NT2/D1 (cell line): ENCODE measurements at regions not wholly inside any gene's neighbourhood (a gene's known extent, or its start where the extent isn't known, plus 50 kb on each side); places are given as distances from the start of the nearest gene placed in this dataset.
"Not testable (repeated sequence)": the region's sequence is repeated elsewhere in the genome, so short reads cannot be mapped to it uniquely, and the experiment has no call there.

ENCODE experiments used
- DNase-seq: peaks from one replicate; pipeline ENCODE4 v3.0.0-alpha.2; 2011; ENCODE audit warnings: low read depth, low spot score
- H3K27me3 ChIP-seq: 2 replicates; pipeline ENCODE4 v1.6.0; 2011; ENCODE audit warnings: mild to moderate bottlenecking; ENCODE audit not compliant: insufficient read length, insufficient read depth
- H3K36me3 ChIP-seq: 2 replicates; pipeline ENCODE4 v1.6.1; 2011; ENCODE audit warnings: mild to moderate bottlenecking, low read length, mixed read lengths; ENCODE audit not compliant: insufficient read depth, insufficient read length
- H3K4me1 ChIP-seq: 2 replicates; pipeline ENCODE4 v1.5.1; 2011; ENCODE audit not compliant: insufficient read depth, insufficient read length
- H3K4me3 ChIP-seq: 2 replicates; pipeline ENCODE4 v1.5.1; 2011; ENCODE audit warnings: low read depth; ENCODE audit not compliant: insufficient read length
- H3K9ac ChIP-seq: 2 replicates; pipeline ENCODE4 v1.6.0; 2011; ENCODE audit warnings: low read depth; ENCODE audit not compliant: insufficient read length
- H3K9me3 ChIP-seq: 2 replicates; pipeline ENCODE4 v1.5.1; 2011; ENCODE audit warnings: mild to moderate bottlenecking, low read length; ENCODE audit not compliant: insufficient read depth
- SUZ12 ChIP-seq: IDR thresholded peaks from 2 replicates; pipeline ENCODE4 v1.6.1; 2011; ENCODE audit not compliant: insufficient read length, insufficient read depth; ENCODE audit errors: extremely low read depth
- YY1 ChIP-seq: IDR thresholded peaks from 2 replicates; pipeline ENCODE4 v1.6.1; 2011; ENCODE audit not compliant: insufficient read length, insufficient read depth
- ZNF274 ChIP-seq: IDR thresholded peaks from 2 replicates; pipeline ENCODE4 v1.6.1; 2011; ENCODE audit warnings: mild to moderate bottlenecking, low read depth, low read length

DNA sequence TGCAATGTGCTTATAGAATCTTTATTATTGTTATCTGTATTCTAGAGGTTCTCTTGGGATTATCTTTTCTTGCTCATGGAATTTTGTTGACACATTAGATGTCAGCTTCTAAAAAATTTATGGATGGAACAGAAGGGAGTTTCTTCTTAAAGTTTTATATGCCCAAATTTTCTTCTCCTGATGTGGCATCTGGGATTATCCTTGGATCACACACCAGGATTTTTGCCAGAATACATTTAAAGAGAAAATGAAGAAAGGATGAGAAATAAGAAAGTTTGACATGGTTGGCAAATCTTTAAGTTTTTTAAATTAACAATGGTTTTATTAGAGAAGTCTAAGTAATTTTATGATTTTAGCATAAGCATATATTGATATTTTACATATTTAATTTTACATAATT is 706.7 kb upstream of the TMEFF2 start:
- Histone ChIP-seq H3K9me3 (no peaks in the 10 kb centered on the region), H3K4me1 (no peaks in the 10 kb centered on the region), H3K27me3 (no peaks in the 10 kb centered on the region), H3K36me3 (no peaks in the 10 kb centered on the region), H3K4me3 (no peak overlapping the region), H3K9ac (no peak overlapping the region)
- TF ChIP-seq SUZ12 (no peak), ZNF274 (no peak), YY1 (no peak)
- no peak for DNase-seq

DNA sequence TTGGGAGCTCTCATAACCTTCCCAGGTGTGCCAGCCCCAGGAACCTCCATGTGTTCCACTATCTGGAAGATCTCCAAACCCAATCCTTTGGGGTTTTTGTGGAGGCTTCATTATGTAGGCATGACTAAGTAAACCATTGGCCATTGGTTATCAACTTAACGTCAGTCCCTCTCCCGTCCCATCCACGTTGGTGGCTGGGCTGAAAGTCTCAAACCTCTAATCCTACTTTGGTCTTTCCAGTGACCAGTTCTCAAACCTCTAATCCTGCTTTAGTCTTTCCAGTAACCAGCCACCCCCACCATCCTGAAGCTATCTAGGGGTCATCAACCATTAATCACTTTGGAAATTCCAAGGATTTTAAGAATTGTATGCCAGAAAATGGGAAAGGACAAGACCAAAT is 704.7 kb upstream of the TMEFF2 start:
- H3K36me3 ChIP-seq = no peaks in the 10 kb centered on the region
- no peak overlapping the region for H3K4me3 ChIP-seq
- DNase-seq = no peak
- no peaks in the 10 kb centered on the region for H3K9me3 ChIP-seq
- H3K4me1 ChIP-seq = no peaks in the 10 kb centered on the region
- H3K27me3 ChIP-seq = no peaks in the 10 kb centered on the region
- H3K9ac ChIP-seq = no peak overlapping the region
- TF ChIP-seq SUZ12 (no peak), YY1 (no peak), ZNF274 (no peak)

DNA sequence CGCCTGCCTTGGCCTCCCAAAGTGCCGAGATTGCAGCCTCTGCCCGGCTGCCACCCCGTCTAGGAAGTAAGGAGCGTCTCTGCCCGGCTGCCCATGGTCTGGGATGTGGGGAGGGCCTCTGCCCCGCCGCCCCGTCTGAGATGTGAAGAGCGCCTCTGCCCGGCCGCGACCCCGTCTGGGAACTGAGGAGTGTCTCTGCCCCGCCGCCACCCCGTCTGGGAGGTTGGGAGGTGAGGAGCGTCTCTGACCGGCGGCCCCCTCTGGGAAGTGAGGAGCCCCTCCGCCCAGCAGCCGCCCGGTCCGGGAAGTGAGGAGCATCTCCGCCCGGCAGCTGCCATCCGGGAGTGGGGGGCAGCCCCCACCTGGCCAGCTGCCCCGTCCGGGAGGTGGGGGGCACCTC is 699.2 kb upstream of the TMEFF2 start:
- not testable (repeated sequence) for DNase-seq, H3K9ac ChIP-seq, H3K4me3 ChIP-seq, H3K36me3 ChIP-seq, H3K9me3 ChIP-seq, H3K27me3 ChIP-seq, H3K4me1 ChIP-seq

DNA sequence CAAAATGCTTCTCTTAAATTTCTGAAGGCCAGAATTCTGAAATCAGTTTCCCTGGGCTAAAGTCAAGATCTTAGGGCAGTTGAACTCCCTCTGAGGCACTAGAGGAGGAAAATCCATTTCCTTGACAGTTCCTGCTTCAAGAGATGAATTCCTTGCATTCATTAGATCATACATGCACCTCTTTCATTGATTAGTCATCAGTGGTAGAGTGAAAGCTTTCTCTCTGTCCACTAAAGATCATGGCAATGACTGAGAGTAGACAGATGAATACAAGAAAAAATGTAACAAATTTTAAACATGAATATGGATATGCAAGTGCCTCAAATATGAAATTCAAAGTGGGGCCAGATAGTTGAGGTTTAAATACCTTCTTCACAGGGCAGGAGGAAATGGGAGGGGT is 693.4 kb upstream of the TMEFF2 start:
- H3K4me1 ChIP-seq = no peaks in the 10 kb centered on the region
- H3K27me3 ChIP-seq = no peaks in the 10 kb centered on the region
- no peaks in the 10 kb centered on the region for H3K9me3 ChIP-seq
- DNase-seq = no peak
- no peaks in the 10 kb centered on the region for H3K36me3 ChIP-seq
- H3K9ac ChIP-seq = no peak overlapping the region
- TF ChIP-seq ZNF274 = no peak
- no peak for TF ChIP-seq YY1
- no peak for TF ChIP-seq SUZ12
- no peak overlapping the region for H3K4me3 ChIP-seq

DNA sequence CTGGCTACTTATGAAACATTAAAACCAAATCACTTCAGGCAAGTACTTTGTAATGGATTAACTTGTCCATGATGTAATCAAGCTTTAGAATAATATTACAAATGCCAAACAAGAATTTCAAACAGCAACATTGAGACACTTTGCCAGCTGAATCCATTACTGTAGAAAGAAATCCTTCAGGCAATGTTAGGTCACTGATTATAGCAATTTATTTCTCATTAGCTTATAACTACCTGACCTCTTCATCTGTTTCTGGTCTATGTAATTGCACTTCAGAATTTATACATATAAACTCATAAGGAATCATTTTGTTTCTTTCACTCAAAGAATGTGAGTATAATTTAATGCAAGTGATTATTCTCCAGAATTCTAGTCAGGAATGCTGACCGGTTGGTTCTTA is 692.6 kb upstream of the TMEFF2 start:
- no peak for TF ChIP-seq SUZ12
- no peak for TF ChIP-seq ZNF274
- TF ChIP-seq YY1 = no peak
- H3K4me1 ChIP-seq = no peaks in the 10 kb centered on the region

DNA sequence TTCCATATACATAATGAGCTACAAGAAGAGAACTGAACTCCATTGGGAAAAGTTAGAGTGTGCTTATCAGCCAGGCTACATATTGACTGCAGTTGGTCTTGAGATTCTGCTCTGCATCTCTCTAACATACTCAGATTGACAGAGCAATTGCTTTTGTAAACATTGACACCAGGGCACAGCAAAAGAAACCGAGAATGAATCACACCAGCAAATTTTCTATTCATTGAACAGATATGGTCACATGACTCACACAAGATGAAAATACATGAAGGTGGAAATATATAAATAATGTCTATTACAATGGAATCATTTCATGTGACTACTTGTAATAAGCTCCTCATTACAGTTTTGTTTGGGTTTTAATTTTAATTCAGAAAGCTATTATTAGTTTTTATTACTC is 691.9 kb upstream of the TMEFF2 start:
- no peaks in the 10 kb centered on the region for H3K36me3 ChIP-seq
- H3K27me3 ChIP-seq = no peaks in the 10 kb centered on the region
- TF ChIP-seq SUZ12 = no peak
- TF ChIP-seq ZNF274 = no peak
- TF ChIP-seq YY1 = no peak
- DNase-seq = no peak
- no peak overlapping the region for H3K4me3 ChIP-seq
- H3K9me3 ChIP-seq = no peaks in the 10 kb centered on the region
- H3K9ac ChIP-seq = no peak overlapping the region
- H3K4me1 ChIP-seq = no peaks in the 10 kb centered on the region

More for the DNA sequence above, 692.6 kb upstream of the TMEFF2 start:
- Histone ChIP-seq H3K27me3 (no peaks in the 10 kb centered on the region), H3K9ac (no peak overlapping the region), H3K4me3 (no peak overlapping the region), H3K9me3 (no peaks in the 10 kb centered on the region), H3K36me3 (no peaks in the 10 kb centered on the region)
- no peak for DNase-seq

DNA sequence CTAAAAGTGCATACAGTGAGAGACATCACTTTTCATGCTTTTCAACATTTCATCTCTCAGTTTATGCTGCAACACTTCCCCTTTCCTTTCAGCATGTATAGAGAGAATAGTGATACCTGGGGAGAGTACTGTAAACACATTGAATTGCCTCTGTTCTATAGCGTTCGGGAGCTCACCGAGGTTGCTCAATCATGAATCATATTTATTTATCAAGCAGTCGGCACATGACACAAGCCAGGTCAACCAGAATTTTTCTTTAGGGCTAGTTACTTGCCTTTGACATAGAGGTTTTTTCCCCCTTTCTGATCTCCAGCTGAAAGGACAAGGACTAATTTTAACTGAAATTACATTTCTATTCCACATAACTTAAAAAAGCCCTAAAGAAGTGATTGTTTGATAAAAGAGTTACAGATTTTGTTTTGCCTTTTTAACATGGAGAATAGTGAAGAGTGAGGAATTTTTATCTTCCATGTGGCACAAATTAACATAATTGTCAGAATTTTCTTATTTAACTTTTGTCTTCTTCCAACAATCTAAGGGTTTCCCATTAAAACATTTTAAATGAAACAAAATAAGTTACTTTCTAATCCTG is 690.9 kb upstream of the TMEFF2 start:
- no peak for DNase-seq
- Histone ChIP-seq H3K9ac (no peak overlapping the region), H3K27me3 (no peaks in the 10 kb centered on the region), H3K4me3 (no peak overlapping the region), H3K36me3 (no peaks in the 10 kb centered on the region), H3K4me1 (no peaks in the 10 kb centered on the region), H3K9me3 (no peaks in the 10 kb centered on the region)
- TF ChIP-seq YY1 = no peak
- no peak for TF ChIP-seq ZNF274
- TF ChIP-seq SUZ12 = no peak

DNA sequence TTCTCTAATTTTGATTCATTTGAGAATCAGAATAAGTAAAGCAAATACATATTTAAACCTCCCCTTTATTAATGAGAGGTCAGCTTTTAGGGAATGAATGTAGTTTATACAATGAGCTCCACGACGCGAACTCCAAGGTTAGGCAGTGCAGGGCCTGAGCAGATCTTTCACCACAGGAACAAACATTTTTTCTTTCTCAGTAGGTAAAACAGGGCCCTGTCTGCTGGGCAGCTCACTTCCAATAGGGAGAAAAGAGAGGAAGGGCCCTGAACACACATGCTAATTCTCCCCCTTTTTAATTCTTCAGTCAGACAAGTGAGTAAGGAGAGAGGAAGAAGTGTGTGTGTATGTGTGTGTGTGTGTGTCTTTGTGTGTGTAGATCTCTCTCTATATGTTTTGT is 682.4 kb upstream of the TMEFF2 start:
- Histone ChIP-seq H3K27me3 (no peaks in the 10 kb centered on the region), H3K4me3 (no peak overlapping the region), H3K9ac (no peak overlapping the region), H3K36me3 (no peaks in the 10 kb centered on the region), H3K4me1 (no peaks in the 10 kb centered on the region), H3K9me3 (no peaks in the 10 kb centered on the region)
- TF ChIP-seq SUZ12 (no peak), YY1 (no peak), ZNF274 (no peak)
- DNase-seq = no peak
